GM12872 (cell line): ENCODE measurements at regions not wholly inside any gene's neighbourhood (a gene's known extent, or its start where the extent isn't known, plus 50 kb on each side); places are given as distances from the start of the nearest gene placed in this dataset.

Experiments used
- TF ChIP-seq, protein P1 (sequence below): IDR thresholded peaks from 3 replicates; pipeline ENCODE4 v1.5.1; 2011; ENCODE audit warnings: low read depth, mild to moderate bottlenecking, low read length, moderate library complexity; ENCODE audit not compliant: insufficient read depth

DNA sequence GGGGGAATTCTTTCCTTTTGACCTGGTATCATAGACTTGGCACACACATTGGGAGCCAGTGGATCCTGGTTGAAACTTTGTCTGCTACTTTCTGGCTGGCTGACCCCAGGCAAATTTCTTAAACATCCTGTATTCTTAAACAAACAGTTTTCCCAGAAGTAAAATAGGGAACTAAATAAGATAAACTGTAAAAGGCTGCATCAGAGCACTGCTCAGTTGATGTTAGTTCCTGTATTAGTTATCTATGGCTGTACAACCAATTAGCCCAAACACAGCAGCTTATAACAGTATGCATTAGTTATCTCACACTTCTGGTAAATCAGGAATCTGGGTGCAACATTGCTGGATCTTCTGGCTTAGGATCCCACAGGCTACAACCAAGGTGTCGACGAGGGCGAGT lies 73.1 kb upstream of the SLCO3A1 start:
- TF ChIP-seq, protein P1, sequence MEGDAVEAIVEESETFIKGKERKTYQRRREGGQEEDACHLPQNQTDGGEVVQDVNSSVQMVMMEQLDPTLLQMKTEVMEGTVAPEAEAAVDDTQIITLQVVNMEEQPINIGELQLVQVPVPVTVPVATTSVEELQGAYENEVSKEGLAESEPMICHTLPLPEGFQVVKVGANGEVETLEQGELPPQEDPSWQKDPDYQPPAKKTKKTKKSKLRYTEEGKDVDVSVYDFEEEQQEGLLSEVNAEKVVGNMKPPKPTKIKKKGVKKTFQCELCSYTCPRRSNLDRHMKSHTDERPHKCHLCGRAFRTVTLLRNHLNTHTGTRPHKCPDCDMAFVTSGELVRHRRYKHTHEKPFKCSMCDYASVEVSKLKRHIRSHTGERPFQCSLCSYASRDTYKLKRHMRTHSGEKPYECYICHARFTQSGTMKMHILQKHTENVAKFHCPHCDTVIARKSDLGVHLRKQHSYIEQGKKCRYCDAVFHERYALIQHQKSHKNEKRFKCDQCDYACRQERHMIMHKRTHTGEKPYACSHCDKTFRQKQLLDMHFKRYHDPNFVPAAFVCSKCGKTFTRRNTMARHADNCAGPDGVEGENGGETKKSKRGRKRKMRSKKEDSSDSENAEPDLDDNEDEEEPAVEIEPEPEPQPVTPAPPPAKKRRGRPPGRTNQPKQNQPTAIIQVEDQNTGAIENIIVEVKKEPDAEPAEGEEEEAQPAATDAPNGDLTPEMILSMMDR: no peak

DNA sequence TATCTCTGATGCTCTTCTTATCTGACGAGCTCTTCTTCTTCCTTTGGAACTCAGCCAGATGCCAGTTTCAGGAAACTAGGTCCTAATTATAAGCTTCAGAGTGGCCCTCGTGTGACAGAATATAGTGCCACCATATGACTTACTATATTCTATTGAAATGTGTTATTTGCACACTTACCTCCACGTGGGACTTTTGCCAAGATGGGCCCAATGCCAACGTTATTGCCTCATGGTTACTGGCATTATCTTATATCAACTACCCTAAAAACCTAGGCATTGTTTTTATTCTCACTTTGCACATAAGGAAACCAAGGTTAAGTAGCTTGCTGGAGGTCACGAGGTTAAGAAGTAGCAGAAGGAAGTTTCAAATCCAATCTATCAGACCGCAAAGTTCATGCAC lies 71.3 kb upstream of the SLCO3A1 start:
- TF ChIP-seq, protein P1: no peak

DNA sequence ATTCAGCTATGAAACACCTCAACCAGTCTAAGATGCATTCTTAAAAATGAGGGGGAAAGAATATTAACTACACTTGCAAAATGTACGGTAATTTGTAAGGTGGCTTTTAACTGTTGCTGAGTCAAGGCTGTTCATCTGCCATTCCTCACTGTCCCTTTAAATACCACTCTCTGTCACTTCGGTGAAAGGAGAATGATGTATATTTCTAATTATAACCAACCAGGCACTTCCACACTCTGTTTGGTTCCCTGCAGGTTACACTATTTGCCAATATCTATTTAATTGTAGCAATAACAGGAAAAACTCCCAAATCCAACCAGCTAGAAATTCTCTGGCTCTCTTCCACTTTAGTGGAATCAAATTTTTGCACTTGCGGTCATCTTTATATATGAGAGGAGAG lies 70.5 kb upstream of the SLCO3A1 start:
- TF ChIP-seq, protein P1: no peak

DNA sequence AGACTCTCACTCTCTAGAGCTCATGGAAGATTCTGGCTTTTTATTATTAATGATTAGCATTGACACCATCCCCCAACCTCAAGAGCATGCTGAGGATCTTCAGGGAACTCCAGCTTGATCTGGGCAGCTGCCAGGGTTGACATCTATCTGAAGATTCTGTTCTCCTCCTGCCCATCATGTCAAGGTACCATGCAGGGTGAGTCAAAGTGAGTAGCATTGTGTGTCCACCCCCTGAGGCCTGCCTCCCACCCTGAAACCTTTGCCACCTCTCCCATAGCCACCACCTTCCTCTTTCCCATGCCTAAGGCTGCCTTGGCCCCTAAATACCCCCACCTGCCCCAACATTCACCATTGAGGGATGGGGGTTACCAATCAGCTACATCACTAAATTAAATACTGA lies 70.1 kb upstream of the SLCO3A1 start:
- TF ChIP-seq, protein P1: no peak

DNA sequence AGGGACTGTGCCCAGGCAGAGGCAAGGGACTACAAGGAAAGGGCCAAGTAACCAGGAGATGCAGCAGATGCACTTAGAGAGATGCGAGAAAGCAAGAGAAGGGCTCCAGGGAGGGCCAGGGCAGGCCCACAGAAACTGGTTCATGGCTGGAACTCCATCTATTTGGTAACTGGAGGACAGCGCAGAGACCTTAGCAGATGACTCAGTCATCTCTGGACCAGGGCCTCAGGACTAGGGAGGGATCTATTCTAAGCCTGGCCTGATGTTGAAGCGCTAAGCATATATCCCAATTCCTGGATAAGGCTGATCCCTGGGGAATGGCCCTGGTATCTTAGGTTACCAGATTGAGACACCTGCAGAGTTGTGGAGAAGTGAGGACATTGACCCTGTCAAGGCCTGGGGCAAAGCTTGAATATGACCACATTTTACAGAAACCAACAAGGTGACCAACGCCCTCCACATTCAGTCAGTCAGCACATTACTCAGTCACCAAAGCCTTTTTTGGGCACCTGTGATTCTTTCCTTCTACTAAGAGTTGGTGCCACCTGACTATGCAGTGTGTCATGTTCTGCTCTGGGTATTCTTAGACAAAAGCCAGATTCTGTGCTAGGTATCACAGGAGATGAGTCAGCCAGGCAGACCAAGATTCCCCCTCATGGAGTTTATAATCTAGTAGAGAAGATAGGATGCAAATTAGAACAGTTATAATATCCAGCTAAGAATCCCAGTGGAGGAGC lies 68.4 kb upstream of the SLCO3A1 start:
- TF ChIP-seq, protein P1: no peak

DNA sequence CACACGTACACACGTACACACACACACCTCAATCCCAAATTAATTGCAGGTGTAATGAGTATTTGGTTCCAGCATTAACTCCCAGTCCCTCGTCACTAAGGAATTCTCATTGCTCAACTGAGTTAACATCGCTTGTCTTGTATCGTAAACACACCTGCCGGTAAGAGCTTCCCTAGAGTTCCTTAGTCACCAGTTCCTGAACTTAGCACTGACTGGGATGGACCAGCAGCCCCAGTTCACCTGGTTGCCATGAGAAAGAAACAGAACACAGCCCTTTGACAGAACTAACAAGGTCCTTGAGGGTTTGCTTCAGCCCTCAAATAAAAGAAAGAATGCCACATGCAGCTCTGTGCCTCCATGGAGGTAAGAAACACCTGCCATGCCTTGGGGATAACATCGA lies 66.3 kb upstream of the SLCO3A1 start:
- TF ChIP-seq, protein P1: no peak

DNA sequence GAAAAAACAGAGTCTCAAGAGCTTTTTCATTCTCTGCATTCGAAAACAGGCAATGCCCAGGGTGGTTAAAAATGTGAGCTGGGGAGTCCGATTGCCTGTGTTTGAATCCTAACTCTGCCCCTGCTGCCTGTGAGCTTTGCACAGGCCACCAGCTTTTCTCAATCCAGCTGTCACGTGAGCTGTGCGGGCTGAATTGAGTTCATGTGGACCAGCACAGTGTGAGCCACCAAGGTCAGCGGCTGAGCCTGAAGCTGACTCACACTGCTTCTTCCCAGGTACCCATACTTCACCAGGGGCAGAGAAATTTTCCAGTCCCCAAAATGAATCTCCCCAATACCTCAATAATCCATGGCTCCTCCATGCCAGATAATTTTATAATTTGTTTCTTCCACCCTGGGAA lies 64.4 kb upstream of the SLCO3A1 start:
- TF ChIP-seq, protein P1: no peak
